ENCODE measurements at regions not wholly inside any gene's neighbourhood (a gene's known extent, or its start where the extent isn't known, plus 50 kb on each side); places are given as distances from the start of the nearest gene placed in this dataset.

- TF ChIP-seq YY1 (IDR thresholded peaks at IDR 0.05; ENCODE audit: low read depth) (no peak), NFIC (IDR thresholded peaks at IDR 0.05) (no peak), REST (IDR thresholded peaks at IDR 0.05; ENCODE audit: low read depth) (no peak), TEAD4 (IDR thresholded peaks at IDR 0.05) (no peak), TCF12 (IDR thresholded peaks at IDR 0.05; ENCODE audit: low read depth) (no peak), FOXM1 (IDR thresholded peaks at IDR 0.05; ENCODE audit: borderline replicate concordance, low read depth) (no peak), CREB1 (IDR thresholded peaks at IDR 0.05; ENCODE audit: low read depth) (no peak), TAF1 (IDR thresholded peaks at IDR 0.05; ENCODE audit: low read depth) (no peak), RAD21 (IDR thresholded peaks at IDR 0.05; ENCODE audit: low read depth) (no peak), EP300 (IDR thresholded peaks at IDR 0.05; ENCODE audit: borderline replicate concordance) (no peak), ZBTB7A (IDR thresholded peaks at IDR 0.05; ENCODE audit: low read depth) (no peak), EGR1 (IDR thresholded peaks at IDR 0.05) (no peak), CEBPB (IDR thresholded peaks at IDR 0.05) (no peak)
- TF ChIP-seq, protein P1, sequence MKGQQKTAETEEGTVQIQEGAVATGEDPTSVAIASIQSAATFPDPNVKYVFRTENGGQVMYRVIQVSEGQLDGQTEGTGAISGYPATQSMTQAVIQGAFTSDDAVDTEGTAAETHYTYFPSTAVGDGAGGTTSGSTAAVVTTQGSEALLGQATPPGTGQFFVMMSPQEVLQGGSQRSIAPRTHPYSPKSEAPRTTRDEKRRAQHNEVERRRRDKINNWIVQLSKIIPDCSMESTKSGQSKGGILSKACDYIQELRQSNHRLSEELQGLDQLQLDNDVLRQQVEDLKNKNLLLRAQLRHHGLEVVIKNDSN (IDR thresholded peaks at IDR 0.05) = no peak
- TF ChIP-seq, protein P2, sequence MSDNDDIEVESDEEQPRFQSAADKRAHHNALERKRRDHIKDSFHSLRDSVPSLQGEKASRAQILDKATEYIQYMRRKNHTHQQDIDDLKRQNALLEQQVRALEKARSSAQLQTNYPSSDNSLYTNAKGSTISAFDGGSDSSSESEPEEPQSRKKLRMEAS (IDR thresholded peaks at IDR 0.05) = no peak
These were observed 539.3 kb upstream of the TBX3 start for GRCh38 chr12:115223322-115223721.

GRCh38 chr12:115222220-115222619, 538.2 kb upstream of the TBX3 start:
- TF ChIP-seq, protein P2 (IDR thresholded peaks at IDR 0.05) = no peak
- no peak for TF ChIP-seq ZBTB7A (IDR thresholded peaks at IDR 0.05; ENCODE audit: low read depth)
- TF ChIP-seq TEAD4 (IDR thresholded peaks at IDR 0.05) = no peak
- no peak for TF ChIP-seq EGR1 (IDR thresholded peaks at IDR 0.05)
- no peak for TF ChIP-seq EP300 (IDR thresholded peaks at IDR 0.05; ENCODE audit: borderline replicate concordance)
- no peak for TF ChIP-seq NFIC (IDR thresholded peaks at IDR 0.05)

DNA sequence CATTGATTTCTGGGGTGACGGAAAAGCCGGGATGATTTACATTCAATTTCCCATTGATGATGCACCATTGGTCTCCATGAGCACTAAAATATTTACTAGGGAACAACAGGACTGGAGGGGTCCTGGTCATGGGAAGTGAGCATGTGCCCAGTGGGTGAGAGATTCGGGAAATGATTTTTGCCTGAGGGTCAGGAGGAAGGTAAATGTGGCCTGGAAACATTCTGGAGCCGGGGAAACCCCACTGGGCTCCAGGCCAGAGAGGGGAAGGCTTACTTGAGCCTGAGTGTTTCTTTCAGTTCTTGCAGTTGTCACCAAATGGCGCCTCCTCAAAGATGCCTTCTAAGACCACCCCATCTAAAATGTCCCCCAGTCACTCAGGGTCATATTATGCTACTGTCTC, 532.3 kb upstream of the TBX3 start:
- TF ChIP-seq NFIC (IDR thresholded peaks at IDR 0.05) (no peak), EP300 (IDR thresholded peaks at IDR 0.05; ENCODE audit: borderline replicate concordance) (no peak), REST (IDR thresholded peaks at IDR 0.05; ENCODE audit: low read depth) (no peak), RAD21 (IDR thresholded peaks at IDR 0.05; ENCODE audit: low read depth) (no peak), TCF12 (IDR thresholded peaks at IDR 0.05; ENCODE audit: low read depth) (no peak)

- no peak for TF ChIP-seq FOXM1 (IDR thresholded peaks at IDR 0.05; ENCODE audit: borderline replicate concordance, low read depth)
- no peak for TF ChIP-seq ZBTB7A (IDR thresholded peaks at IDR 0.05; ENCODE audit: low read depth)
- TF ChIP-seq, protein P2 (IDR thresholded peaks at IDR 0.05) = no peak
- TF ChIP-seq EGR1 (IDR thresholded peaks at IDR 0.05) = no peak
- no peak for TF ChIP-seq NFIC (IDR thresholded peaks at IDR 0.05)
- TF ChIP-seq, protein P1 (IDR thresholded peaks at IDR 0.05) = no peak
- TF ChIP-seq YY1 (IDR thresholded peaks at IDR 0.05; ENCODE audit: low read depth) = no peak
- no peak for TF ChIP-seq REST (IDR thresholded peaks at IDR 0.05; ENCODE audit: low read depth)
- no peak for TF ChIP-seq TAF1 (IDR thresholded peaks at IDR 0.05; ENCODE audit: low read depth)
- no peak for TF ChIP-seq RAD21 (IDR thresholded peaks at IDR 0.05; ENCODE audit: low read depth)
- no peak for TF ChIP-seq TEAD4 (IDR thresholded peaks at IDR 0.05)
- TF ChIP-seq CEBPB (IDR thresholded peaks at IDR 0.05) = no peak
- TF ChIP-seq CREB1 (IDR thresholded peaks at IDR 0.05; ENCODE audit: low read depth) = no peak
- TF ChIP-seq EP300 (IDR thresholded peaks at IDR 0.05; ENCODE audit: borderline replicate concordance) = no peak
These were observed 531.6 kb upstream of the TBX3 start for GRCh38 chr12:115215544-115215943.
